Fibroblast of upper back skin (primary cell): ENCODE measurements at regions not wholly inside any gene's neighbourhood (a gene's known extent, or its start where the extent isn't known, plus 50 kb on each side); places are given as distances from the start of the nearest gene placed in this dataset.
"Not testable (repeated sequence)": the region's sequence is repeated elsewhere in the genome, so short reads cannot be mapped to it uniquely, and the experiment has no call there.

ENCODE experiments used
- DNase-seq: peaks from one replicate; pipeline ENCODE4 v3.0.0-alpha.2; 2013

DNA sequence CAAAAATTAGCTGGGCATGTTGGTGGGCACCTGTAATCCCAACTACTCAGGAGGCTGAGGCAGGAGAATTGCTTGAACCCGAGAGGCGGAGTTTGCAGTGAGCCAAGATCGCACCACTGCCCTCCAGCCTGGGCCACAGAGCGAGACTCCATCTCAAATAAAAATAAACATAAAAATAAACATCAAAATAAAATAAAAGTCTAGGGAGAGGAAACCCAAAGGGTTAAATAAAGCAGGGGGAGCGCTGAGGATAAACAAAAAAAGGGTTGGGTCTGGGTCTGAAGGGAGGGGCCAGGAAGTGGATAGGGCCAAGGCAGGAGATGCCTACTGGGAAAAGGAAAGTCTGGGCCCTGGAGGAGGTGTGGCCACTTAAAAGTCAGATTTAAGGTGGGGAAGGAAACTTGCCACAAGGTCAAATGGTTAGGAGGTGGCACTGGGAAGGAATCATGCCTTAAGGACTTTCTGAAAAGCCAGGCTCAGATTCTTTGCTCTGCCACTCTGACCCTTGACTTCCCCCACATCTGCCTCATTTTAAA lies 150.0 kb downstream of the ADSS2 start:
- DNase-seq = no peak

DNA sequence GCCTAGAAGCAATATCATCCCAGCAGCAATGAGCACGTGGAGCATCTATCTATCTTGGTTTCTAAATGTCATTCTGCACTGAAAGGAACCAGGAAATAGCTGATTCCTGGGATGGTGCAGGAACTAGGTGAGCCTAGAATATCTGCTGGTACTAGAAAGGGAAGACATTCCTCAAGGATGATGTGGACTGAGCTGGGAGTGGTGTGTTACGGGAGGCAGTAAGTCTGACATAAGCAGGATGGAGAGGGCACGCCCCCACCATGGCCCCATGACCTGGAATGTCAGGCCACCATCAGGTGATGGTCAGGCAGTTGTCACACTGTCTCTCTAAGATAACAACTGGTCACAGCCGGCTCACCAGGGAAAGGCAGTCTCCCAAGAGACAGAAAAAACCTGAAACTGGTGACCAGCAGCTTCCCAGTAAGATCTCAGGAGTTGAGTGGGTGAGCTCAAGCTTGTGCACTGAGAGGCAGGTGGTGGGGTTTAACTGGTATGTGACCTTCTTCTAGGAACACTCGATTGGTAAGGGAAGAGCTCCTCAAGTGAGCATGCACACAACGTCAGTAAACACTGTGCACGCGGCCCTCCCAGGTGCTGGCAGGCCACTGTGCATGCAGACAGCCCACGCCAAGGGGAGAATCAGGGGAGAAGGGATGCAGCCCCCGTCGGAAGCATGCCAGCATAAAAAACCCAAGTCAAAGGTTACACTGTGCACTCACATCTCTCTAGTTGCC lies 148.7 kb downstream of the ADSS2 start:
- peak; percentile 41 for DNase-seq

DNA sequence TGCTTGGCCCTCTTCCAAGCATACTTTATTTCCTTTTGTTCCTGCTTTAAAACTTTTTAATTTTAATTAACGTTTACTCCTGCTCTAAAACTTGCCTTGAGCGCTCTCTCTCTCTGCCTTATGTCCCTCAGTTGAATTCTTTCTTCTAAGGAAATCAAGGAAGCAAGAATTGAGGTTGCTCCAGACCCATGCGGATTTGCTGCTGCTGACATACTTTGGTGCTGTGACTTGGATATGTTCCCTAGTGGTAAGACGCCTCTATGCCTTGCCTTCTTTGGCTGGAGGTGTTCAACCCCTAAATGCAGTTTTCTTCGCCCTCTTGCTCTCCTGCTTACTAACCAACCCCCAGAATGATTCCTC lies 148.1 kb downstream of the ADSS2 start:
- no peak for DNase-seq

DNA sequence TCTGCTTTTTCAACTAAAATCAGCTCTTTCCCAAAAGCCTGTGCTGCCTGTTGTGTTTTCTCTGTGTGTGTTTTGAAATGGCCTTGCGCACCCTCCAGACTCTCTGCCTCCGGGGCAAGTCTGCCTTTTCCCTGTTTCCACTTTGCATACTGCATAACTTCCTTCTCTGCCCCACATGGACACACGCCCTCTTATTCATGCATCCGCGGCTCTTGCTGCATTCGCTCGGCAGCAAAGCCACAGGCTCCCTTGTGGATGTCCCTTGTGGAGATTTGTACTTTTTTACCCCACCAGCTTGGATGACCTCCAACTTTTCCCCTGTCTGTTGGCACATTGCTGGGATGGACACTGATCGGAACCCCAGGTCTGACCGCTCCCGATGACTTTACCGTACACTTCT lies 147.6 kb downstream of the ADSS2 start:
- DNase-seq = no peak

DNA sequence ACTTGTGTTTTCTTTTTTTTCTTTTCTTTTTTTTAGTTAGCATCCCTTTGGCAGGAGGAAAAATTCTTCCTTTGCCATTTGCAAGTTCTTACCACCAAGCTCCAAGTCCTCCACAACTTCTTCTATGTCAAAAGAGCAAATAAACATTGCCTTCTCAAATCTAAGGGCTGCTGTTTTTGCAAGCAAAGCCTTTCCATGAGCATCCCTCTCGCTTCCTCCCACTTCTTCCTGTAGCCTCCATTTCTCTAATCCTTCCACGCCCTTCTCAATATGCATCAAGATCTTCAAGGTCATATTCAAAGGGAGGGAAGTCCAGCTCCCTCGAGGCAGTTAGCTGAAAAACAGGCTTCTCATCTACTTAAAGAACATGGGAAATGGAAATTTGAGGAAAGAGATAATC lies 147.1 kb downstream of the ADSS2 start:
- no peak for DNase-seq

- no peak for DNase-seq
Measured at GRCh38 chr1:244305776-244306341, 145.8 kb downstream of the ADSS2 start.

DNA sequence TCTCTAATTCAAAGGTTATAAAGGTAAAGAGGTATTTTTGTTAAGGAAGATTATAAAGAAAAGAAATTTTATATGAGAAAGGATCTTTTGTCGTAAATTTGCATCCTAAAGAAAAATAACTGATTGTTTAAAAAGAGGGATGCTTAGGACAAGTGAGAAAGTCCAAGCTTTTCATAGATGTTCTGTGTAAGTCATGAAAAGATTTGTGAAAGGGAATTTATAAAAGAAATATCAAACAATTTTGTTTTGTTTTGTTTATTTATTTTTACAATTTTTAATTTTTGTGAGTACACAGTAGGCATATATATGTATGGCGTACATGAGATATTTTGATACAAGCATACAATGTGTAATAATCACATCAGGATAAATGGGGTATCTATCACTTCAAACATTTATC lies 145.2 kb downstream of the ADSS2 start:
- no peak for DNase-seq

DNA sequence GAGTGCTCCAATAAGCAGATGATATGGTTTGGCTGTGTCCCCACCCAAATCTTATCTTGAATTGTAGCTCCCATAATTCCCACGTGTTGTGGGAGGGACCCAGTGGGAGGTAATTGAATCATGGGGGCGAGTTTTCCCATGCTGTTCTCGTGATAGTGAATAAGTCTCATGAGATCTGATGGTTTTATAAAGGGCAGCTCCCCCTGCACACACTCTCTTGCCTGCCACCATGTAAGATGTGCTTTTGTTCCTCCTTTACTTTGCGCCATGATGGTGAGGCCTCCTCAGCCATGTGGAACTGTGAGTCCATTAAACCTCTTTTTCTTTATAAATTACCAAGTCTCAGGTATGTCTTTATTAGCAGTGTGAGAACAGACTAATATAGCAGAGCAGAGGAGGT lies 142.5 kb downstream of the ADSS2 start:
- DNase-seq = not testable (repeated sequence)

DNA sequence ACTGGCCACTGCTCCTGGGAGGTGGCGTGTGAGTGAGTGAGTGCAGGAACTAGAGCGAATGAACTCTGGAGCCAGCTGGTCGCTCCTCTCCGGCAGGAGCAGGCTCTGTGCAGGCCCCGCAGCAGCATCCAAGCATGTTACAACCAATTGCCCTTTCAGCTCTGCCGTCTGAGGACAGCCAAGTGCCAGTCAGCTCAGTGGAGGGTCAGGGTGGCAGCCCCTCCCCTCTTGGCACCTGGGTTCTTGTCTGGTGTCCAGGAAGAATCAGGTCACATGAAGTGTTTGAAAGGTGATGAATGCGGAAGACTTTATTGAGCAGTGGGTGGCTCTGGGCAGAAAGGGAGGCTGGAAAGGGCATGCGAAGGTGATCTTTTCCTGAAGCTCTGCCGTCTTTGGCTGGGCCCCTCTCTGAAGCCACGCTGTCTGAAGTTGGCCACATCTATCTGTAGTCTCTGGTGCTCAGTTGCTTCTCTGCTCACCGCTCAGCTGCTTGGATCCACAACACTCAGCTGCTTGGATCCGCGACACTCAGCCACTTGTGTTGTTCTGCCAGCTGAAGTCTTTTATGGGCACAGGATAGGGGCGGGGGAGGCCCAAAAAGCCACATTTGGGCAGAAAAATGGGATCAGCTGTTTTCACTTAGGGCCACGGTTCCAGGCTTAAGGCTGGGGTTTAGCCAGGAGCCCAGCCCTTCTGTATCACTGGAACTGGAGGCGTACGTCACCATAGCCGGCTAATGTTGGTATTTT lies 139.8 kb downstream of the ADSS2 start:
- DNase-seq = no peak

DNA sequence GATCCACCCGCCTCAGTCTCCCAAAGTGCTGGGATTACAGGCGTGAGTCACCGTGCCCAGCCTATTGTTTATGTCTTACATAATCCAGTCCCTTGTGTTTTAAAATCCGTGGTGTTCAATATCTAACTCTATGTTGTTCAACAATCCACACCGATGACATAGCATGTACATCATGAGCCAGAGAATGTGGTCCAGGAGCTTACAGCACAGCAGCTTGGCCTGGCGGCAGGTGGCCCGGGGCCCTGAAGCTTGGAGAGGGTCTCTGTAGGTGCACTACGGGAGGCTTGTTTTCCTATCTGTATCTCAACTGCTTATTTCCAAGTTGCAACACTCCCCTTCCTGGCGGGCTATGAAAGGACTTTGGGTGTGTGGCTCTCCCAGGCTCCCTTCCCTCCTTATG lies 138.4 kb downstream of the ADSS2 start:
- no peak for DNase-seq

GRCh38 chr1:244314921-244315559 lies 136.7 kb downstream of the ADSS2 start:
- peak; percentile 15 for DNase-seq

DNA sequence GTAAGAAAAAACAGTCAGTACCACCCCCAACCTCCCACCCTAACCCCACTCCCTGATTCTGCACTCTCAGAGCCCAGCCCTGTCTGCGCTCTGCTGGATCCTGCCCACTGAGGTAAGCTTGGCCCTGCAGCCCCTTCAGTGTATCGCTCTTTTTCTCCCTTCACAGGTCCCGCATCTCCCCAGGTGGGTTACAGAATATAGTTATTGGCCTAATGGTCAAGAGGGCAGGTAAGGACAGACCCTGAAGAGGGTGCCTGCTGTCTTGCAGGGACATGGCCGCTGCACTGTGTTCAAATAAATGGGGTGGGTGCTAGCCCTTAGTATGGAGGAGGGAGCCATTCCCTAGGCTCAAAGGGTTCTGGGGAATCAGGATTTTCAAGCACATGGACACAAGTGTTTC lies 135.7 kb downstream of the ADSS2 start:
- DNase-seq = no peak

DNA sequence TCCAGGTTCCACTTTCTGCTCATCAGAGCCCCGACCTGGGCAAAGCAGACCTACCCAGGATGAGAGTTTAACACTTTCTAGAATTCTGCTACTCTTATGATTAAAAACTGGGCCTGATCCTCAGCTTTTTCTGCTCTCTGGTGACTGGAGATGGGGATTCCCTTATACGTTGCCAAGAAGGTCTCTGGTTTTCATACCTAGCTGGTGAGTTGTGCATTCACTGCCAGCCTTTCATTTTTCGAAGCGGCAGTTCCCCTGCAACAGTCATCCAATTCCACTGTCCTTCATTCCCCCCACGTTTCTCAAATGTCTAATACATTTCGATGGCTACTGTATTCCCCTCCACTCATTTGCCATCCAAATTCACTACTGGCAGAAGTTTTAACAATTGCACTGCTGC lies 135.3 kb downstream of the ADSS2 start:
- DNase-seq = peak; percentile 35

- DNase-seq = no peak
Measured at GRCh38 chr1:244316986-244317655, 134.6 kb downstream of the ADSS2 start.

DNA sequence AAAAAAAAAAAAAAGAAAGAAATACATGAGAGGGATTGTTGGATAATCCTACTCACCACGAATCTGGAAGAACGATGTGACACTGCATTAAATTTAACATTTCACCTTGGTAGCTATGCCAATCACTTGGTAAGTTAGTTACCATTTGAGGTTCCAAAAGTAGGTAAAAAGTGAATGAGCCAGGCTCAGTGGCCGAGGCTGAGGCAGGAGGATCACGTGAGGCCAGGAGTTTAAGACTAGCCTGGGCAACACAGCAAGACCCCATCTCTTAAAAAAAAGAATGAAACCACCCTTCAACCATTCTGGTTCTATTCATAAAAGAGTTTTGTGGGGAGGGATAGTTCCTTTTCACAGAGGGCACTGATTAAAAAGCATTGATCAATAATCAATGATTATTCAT lies 133.6 kb downstream of the ADSS2 start:
- no peak for DNase-seq

DNA sequence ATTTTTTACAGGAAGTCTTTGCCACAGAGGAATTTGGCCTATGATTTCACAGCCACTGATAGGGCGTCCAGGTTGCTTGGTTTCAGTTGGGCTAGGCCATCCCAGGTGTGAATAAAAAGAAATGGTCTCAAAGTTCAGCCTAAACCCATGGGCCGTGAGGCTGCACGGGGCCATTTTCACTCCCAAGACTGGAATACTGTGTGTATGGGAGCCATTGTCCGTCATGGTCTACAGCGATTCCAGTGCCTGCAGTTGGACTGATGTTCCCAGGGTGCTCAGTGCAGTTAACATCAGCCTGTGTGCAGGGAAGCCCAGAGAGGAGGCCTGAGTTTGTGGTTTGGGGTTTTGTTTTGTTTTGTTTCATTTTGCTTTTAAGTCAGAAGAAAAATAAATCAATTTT lies 133.2 kb downstream of the ADSS2 start:
- no peak for DNase-seq

GRCh38 chr1:244319283-244320132 lies 132.2 kb downstream of the ADSS2 start:
- peak; percentile 78 for DNase-seq

DNA sequence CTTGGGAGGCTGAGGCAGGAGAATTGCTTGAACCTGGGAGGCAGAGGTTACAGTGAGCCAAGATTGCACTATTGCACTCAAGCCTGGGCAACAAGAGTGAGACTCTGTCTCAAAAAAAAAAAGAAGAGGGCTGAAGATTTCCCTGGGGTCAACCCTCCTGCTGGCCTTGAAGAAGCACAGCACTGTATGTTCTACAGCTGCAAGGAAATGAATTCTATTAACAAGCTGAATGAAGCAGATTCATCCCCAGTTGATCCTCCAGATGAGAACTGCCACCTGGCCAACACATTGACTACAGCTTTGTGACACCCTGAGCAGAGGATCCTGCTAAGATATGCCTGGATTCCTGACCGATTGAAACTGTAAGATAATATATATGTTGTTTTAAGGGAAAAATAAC lies 129.5 kb downstream of the ADSS2 start:
- DNase-seq = no peak

DNA sequence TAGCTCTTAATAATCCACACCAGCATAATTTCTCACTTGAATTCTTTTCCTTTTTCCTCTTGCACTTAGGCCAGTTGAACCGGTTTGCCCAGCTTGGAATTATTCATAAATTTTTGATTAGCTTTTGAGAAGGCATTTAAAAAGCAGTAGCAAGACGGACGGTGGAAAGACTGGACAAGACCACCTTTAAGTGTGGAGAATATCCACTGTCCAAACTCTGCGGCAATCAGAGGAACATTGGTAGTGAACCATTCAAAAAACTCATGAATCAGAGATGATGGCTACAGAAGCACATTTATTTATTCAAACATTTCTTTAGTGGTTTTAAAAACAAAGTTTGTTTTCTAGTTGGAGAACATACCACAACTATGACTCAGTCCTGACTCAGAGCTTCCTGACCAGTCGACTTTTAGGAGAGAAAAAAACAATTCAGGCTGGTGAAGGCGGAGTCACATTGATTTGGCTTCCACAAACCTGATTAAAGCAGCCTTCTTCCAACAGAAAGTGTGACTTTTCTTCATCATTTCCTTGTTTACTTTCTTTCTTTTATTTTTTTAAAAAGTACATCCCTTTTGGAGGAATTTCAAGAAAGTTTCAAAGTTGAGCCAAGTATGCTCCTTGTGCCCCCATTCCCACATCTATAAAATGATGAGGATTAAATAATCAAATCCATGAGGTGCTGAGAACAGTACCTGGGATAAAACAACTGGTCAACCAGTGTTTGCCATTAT lies 128.8 kb downstream of the ADSS2 start:
- peak; percentile 91 for DNase-seq

DNA sequence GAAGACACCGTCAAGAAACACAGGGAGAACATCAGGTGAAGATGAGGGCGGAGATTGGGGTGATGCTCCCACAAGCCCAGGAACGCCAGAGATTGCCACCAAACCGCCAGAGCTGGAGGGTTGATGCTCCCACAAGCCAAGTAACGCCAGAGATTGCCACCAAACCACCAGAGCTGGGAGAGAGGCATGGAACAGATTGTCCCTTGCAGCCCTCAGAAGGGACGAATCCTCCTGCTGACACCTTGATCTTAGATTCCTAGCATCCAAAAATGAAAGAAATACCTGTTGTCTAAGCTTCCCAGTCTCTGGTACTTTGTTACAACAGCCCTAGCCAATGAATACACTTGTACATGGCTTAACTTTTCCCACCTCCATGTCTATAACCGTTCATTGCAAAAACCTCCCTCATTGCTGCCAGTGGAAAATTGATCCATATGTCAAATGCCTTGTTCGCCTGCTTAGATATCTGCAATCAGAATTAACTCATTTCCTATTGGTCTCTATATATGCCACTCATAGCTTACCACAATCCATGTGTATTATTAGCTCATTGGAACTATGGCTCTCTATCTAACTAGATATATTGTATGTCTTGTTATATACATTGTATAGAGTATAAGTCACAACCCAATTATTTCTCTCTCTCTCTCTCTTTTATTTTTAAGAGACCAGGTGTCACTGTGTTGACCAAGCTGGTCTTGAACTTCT lies 127.4 kb downstream of the ADSS2 start:
- no peak for DNase-seq
